Right atrium auricular region (tissue), 2 donors: ENCODE measurements at regions not wholly inside any gene's neighbourhood (a gene's known extent, or its start where the extent isn't known, plus 50 kb on each side); places are given as distances from the start of the nearest gene placed in this dataset.

Experiments
- DNase-seq: peaks from one replicate; pipeline ENCODE4 v3.0.0-alpha.2; 2019; ENCODE audit warnings: low spot score
- H3K27ac ChIP-seq, 2 donors: fragments of 200-600 bp; sonication (generic); 1 replicate in 1 of 2; 2 replicates in 1 of 2; pipeline ENCODE4 v1.5.1; 2016 to 2019
- H3K27me3 ChIP-seq, 2 donors: fragments of 200-600 bp; sonication (generic); one replicate each; pipeline versions ENCODE4 v1.5.1 to v1.6.0; 2017 to 2019
- H3K36me3 ChIP-seq: fragments of 200-600 bp; sonication (generic); one replicate; pipeline ENCODE4 v1.5.1; 2016
- H3K4me1 ChIP-seq, 2 donors: fragments of 200-600 bp; sonication (generic); one replicate each; pipeline versions ENCODE4 v1.5.1 to v1.6.0; 2017 to 2019
- H3K4me3 ChIP-seq, 2 donors: fragments of 200-600 bp; sonication (generic); 1 replicate in 1 of 2; 2 replicates in 1 of 2; pipeline ENCODE4 v1.5.1; 2017 to 2019; ENCODE audit warnings: mild to moderate bottlenecking in 1 of 2, moderate library complexity in 1 of 2
- H3K9me3 ChIP-seq, 2 donors: fragments of 200-600 bp; sonication (generic); one replicate each; pipeline ENCODE4 v1.5.1; 2019
- CTCF ChIP-seq, 2 donors: fragments of 200-600 bp; sonication (generic); IDR thresholded peaks; one replicate each; pipeline ENCODE4 v1.5.1; 2019; ENCODE audit warnings: antibody characterized with exemption in 2 of 2

- Histone ChIP-seq H3K36me3 (no peaks in the 10 kb centered on the region), H3K4me1 (peaks cover 0 to 29% of the 10 kb centered on the region in 2 donors), H3K27me3 (no peaks in the 10 kb centered on the region), H3K9me3 (no peaks in the 10 kb centered on the region), H3K4me3 (no peak overlapping the region), H3K27ac (peak overlapping the region in 1 of 2 donors; percentile 41)
- TF ChIP-seq CTCF (IDR thresholded peaks at IDR 0.05): no peak
- DNase-seq: peak; percentile 58
Measured at GRCh38 chr10:43904301-43904700, 255.6 kb upstream of the ZNF32 start.

- H3K4me1 ChIP-seq: peaks cover 0 to 36% of the 10 kb centered on the region in 2 donors
- no peak for TF ChIP-seq CTCF (IDR thresholded peaks at IDR 0.05)
- DNase-seq: peak; percentile 47
Measured at GRCh38 chr10:43903451-43903850, 254.8 kb upstream of the ZNF32 start.

GRCh38 chr10:43902842-43903241, 254.2 kb upstream of the ZNF32 start:
- no peak overlapping the region for H3K4me3 ChIP-seq
- no peak for TF ChIP-seq CTCF (IDR thresholded peaks at IDR 0.05)
- H3K9me3 ChIP-seq: no peaks in the 10 kb centered on the region
- no peak overlapping the region for H3K27ac ChIP-seq
- peaks cover 0 to 36% of the 10 kb centered on the region in 2 donors for H3K4me1 ChIP-seq
- no peaks in the 10 kb centered on the region for H3K36me3 ChIP-seq
- peak; percentile 50 for DNase-seq
- no peaks in the 10 kb centered on the region for H3K27me3 ChIP-seq

More at GRCh38 chr10:43903451-43903850, 254.8 kb upstream of the ZNF32 start:
- no peak overlapping the region for H3K27ac ChIP-seq
- H3K27me3 ChIP-seq: no peaks in the 10 kb centered on the region
- no peaks in the 10 kb centered on the region for H3K36me3 ChIP-seq
- no peaks in the 10 kb centered on the region for H3K9me3 ChIP-seq
- no peak overlapping the region for H3K4me3 ChIP-seq

GRCh38 chr10:43901744-43902504, 253.2 kb upstream of the ZNF32 start:
- Histone ChIP-seq H3K36me3 (no peaks in the 10 kb centered on the region), H3K9me3 (no peaks in the 10 kb centered on the region), H3K4me3 (no peak overlapping the region), H3K27ac (no peak overlapping the region), H3K27me3 (no peaks in the 10 kb centered on the region), H3K4me1 (peaks cover 0 to 34% of the 10 kb centered on the region in 2 donors)
- no peak for TF ChIP-seq CTCF (IDR thresholded peaks at IDR 0.05)
- DNase-seq: no peak

- H3K27me3 ChIP-seq: no peaks in the 10 kb centered on the region
- H3K9me3 ChIP-seq: no peaks in the 10 kb centered on the region
- DNase-seq: no peak
- H3K4me1 ChIP-seq: peaks cover 0 to 28% of the 10 kb centered on the region in 2 donors
- H3K36me3 ChIP-seq: no peaks in the 10 kb centered on the region
- H3K27ac ChIP-seq: no peak overlapping the region
- no peak overlapping the region for H3K4me3 ChIP-seq
- peak in 1 of 2 donors; percentile 28 for TF ChIP-seq CTCF (IDR thresholded peaks at IDR 0.05)
Measured at GRCh38 chr10:43901302-43901701, 252.6 kb upstream of the ZNF32 start.

- Histone ChIP-seq H3K4me3 (no peak overlapping the region), H3K27me3 (no peaks in the 10 kb centered on the region), H3K36me3 (no peaks in the 10 kb centered on the region), H3K9me3 (no peaks in the 10 kb centered on the region), H3K27ac (no peak overlapping the region), H3K4me1 (peaks cover 0 to 21% of the 10 kb centered on the region in 2 donors)
- DNase-seq: peak; percentile 46
- TF ChIP-seq CTCF (IDR thresholded peaks at IDR 0.05): no peak
Measured at GRCh38 chr10:43900571-43900970, 251.9 kb upstream of the ZNF32 start.
